Tibial nerve (tissue), 3 donors: ENCODE measurements at regions not wholly inside any gene's neighbourhood (a gene's known extent, or its start where the extent isn't known, plus 50 kb on each side); places are given as distances from the start of the nearest gene placed in this dataset.

Experiments used
- POLR2A ChIP-seq, 2 donors: fragments of 450-650 bp; IDR thresholded peaks; one replicate each; pipeline ENCODE4 v1.6.1; 2017; ENCODE audit warnings: antibody characterized with exemption in 2 of 2, mild to moderate bottlenecking in 2 of 2, moderate library complexity in 2 of 2
- TF ChIP-seq, protein P1 (sequence below), 5 experiments: fragments of 200-600 bp in 3 of 5; fragments of 450-650 bp in 2 of 5; sonication (generic) in 3 of 5; IDR thresholded peaks; one replicate each; pipeline ENCODE4 v1.5.1; 2016 to 2019; ENCODE audit warnings: antibody characterized with exemption in 5 of 5, mild to moderate bottlenecking in 3 of 5, moderate library complexity in 2 of 5

DNA sequence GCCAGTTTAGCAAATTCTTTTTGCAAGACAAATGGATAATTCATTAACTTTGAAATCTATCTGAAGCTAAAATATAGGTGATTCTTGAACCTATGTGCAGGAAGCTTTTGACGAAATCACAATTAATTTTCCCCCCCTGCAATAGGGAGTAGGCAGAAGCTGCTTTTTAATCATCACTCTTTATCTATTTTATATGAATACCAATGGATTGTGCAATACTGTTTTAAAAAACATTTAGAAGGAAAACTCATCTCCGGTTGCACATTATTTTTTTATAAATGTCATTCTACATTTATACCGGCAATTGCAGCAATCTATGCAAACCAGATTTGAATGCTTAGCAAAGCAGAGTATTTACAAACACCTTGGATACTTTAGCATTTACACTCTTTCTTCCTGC is 121.1 kb upstream of the TMCO5A start:
- TF ChIP-seq, protein P1, sequence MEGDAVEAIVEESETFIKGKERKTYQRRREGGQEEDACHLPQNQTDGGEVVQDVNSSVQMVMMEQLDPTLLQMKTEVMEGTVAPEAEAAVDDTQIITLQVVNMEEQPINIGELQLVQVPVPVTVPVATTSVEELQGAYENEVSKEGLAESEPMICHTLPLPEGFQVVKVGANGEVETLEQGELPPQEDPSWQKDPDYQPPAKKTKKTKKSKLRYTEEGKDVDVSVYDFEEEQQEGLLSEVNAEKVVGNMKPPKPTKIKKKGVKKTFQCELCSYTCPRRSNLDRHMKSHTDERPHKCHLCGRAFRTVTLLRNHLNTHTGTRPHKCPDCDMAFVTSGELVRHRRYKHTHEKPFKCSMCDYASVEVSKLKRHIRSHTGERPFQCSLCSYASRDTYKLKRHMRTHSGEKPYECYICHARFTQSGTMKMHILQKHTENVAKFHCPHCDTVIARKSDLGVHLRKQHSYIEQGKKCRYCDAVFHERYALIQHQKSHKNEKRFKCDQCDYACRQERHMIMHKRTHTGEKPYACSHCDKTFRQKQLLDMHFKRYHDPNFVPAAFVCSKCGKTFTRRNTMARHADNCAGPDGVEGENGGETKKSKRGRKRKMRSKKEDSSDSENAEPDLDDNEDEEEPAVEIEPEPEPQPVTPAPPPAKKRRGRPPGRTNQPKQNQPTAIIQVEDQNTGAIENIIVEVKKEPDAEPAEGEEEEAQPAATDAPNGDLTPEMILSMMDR (IDR thresholded peaks at IDR 0.05) = no peak
- TF ChIP-seq POLR2A (IDR thresholded peaks at IDR 0.05) = no peak
